ENCODE measurements at regions not wholly inside any gene's neighbourhood (a gene's known extent, or its start where the extent isn't known, plus 50 kb on each side); places are given as distances from the start of the nearest gene placed in this dataset.

- TF ChIP-seq POLR2A (IDR thresholded peaks at IDR 0.05) (no peak), POLR2AphosphoS5 (IDR thresholded peaks at IDR 0.05) (no peak), EP300 (IDR thresholded peaks at IDR 0.05; ENCODE audit: low read depth) (no peak)
- TF ChIP-seq, protein P1, sequence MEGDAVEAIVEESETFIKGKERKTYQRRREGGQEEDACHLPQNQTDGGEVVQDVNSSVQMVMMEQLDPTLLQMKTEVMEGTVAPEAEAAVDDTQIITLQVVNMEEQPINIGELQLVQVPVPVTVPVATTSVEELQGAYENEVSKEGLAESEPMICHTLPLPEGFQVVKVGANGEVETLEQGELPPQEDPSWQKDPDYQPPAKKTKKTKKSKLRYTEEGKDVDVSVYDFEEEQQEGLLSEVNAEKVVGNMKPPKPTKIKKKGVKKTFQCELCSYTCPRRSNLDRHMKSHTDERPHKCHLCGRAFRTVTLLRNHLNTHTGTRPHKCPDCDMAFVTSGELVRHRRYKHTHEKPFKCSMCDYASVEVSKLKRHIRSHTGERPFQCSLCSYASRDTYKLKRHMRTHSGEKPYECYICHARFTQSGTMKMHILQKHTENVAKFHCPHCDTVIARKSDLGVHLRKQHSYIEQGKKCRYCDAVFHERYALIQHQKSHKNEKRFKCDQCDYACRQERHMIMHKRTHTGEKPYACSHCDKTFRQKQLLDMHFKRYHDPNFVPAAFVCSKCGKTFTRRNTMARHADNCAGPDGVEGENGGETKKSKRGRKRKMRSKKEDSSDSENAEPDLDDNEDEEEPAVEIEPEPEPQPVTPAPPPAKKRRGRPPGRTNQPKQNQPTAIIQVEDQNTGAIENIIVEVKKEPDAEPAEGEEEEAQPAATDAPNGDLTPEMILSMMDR (IDR thresholded peaks at IDR 0.05): no peak
These were observed 292.9 kb downstream of the TLE3 start for GRCh38 chr15:69804786-69805185.
